Vagina (tissue), 2 donors: ENCODE measurements at regions not wholly inside any gene's neighbourhood (a gene's known extent, or its start where the extent isn't known, plus 50 kb on each side); places are given as distances from the start of the nearest gene placed in this dataset.
"Not testable (repeated sequence)": the region's sequence is repeated elsewhere in the genome, so short reads cannot be mapped to it uniquely, and the experiment has no call there.

ENCODE experiments used
- POLR2A ChIP-seq, 2 donors: fragments of 450-650 bp; IDR thresholded peaks; one replicate each; pipeline ENCODE4 v1.6.1; 2017; ENCODE audit warnings: antibody characterized with exemption in 2 of 2, mild to moderate bottlenecking in 2 of 2, moderate library complexity in 2 of 2
- TF ChIP-seq, protein P1 (sequence below), 3 experiments: fragments of 450-650 bp in 2 of 3; fragments of 200-600 bp in 1 of 3; sonication (generic) in 1 of 3; IDR thresholded peaks; one replicate each; pipeline ENCODE4 v1.5.1; 2017 to 2019; ENCODE audit warnings: antibody characterized with exemption in 3 of 3, mild to moderate bottlenecking in 2 of 3, moderate library complexity in 2 of 3

DNA sequence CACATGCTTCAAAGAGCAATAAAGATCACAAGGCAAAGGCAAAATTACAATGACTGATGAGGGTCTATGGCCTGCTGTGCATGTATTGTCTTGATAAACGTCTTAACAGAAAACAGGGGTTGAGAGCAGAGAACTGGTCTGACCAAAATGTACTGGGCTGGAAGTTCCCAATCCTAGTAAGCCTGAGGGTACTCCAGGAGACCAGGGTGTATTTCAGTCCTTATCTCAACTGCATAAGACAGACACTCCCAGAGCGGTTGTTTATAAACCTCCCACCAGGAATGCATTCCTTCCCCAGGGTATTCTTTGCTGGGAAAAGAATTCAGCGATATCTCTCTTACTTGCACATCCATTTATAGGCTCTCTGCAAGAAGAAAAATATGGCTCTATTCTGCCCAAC lies 521.8 kb upstream of the GNPDA2 start:
- not testable (repeated sequence) for TF ChIP-seq POLR2A (IDR thresholded peaks at IDR 0.05)
- TF ChIP-seq, protein P1, sequence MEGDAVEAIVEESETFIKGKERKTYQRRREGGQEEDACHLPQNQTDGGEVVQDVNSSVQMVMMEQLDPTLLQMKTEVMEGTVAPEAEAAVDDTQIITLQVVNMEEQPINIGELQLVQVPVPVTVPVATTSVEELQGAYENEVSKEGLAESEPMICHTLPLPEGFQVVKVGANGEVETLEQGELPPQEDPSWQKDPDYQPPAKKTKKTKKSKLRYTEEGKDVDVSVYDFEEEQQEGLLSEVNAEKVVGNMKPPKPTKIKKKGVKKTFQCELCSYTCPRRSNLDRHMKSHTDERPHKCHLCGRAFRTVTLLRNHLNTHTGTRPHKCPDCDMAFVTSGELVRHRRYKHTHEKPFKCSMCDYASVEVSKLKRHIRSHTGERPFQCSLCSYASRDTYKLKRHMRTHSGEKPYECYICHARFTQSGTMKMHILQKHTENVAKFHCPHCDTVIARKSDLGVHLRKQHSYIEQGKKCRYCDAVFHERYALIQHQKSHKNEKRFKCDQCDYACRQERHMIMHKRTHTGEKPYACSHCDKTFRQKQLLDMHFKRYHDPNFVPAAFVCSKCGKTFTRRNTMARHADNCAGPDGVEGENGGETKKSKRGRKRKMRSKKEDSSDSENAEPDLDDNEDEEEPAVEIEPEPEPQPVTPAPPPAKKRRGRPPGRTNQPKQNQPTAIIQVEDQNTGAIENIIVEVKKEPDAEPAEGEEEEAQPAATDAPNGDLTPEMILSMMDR (IDR thresholded peaks at IDR 0.05): not testable (repeated sequence)
